Fibroblast of skin of scalp (primary cell): ENCODE measurements at regions not wholly inside any gene's neighbourhood (a gene's known extent, or its start where the extent isn't known, plus 50 kb on each side); places are given as distances from the start of the nearest gene placed in this dataset.

Experiments used
- DNase-seq: peaks from one replicate; pipeline ENCODE4 v3.0.0-alpha.2; 2013

- peak; percentile 41 for DNase-seq
These were observed 104.8 kb upstream of the SIRPA start for GRCh38 chr20:1790386-1790785.

- no peak for DNase-seq
These were observed 107.2 kb upstream of the SIRPA start for GRCh38 chr20:1788044-1788443.

GRCh38 chr20:1786486-1786885 is 108.7 kb upstream of the SIRPA start:
- DNase-seq: no peak

- DNase-seq: no peak
These were observed 110.6 kb upstream of the SIRPA start for GRCh38 chr20:1784586-1784985.

- DNase-seq: no peak
These were observed 112.0 kb upstream of the SIRPA start for GRCh38 chr20:1783245-1783644.

- DNase-seq: no peak
These were observed 113.0 kb upstream of the SIRPA start for GRCh38 chr20:1782181-1782580.

GRCh38 chr20:1779567-1779966 is 115.6 kb upstream of the SIRPA start:
- no peak for DNase-seq

- DNase-seq: no peak
These were observed 116.9 kb upstream of the SIRPA start for GRCh38 chr20:1778338-1778737.

- DNase-seq: no peak
These were observed 117.8 kb upstream of the SIRPA start for GRCh38 chr20:1777476-1777820.

GRCh38 chr20:1776681-1777475 is 118.3 kb upstream of the SIRPA start:
- peak; percentile 91 for DNase-seq

- peak; percentile 39 for DNase-seq
These were observed 117.5 kb upstream of the SIRPG start for GRCh38 chr20:1775117-1775516.

- DNase-seq: no peak
These were observed 116.9 kb upstream of the SIRPG start for GRCh38 chr20:1774479-1774878.

GRCh38 chr20:1773816-1774215 is 116.2 kb upstream of the SIRPG start:
- DNase-seq: no peak

GRCh38 chr20:1769491-1769890 is 111.9 kb upstream of the SIRPG start:
- no peak for DNase-seq

- DNase-seq: no peak
These were observed 109.2 kb upstream of the SIRPG start for GRCh38 chr20:1766731-1767130.

GRCh38 chr20:1764136-1765033 is 106.8 kb upstream of the SIRPG start:
- peak; percentile 75 for DNase-seq

GRCh38 chr20:1761598-1761997 is 104.0 kb upstream of the SIRPG start:
- DNase-seq: no peak

- DNase-seq: peak; percentile 68
These were observed 103.5 kb upstream of the SIRPG start for GRCh38 chr20:1761116-1761515.

- no peak for DNase-seq
These were observed 101.2 kb upstream of the SIRPG start for GRCh38 chr20:1758765-1759164.

- no peak for DNase-seq
These were observed 100.3 kb upstream of the SIRPG start for GRCh38 chr20:1757606-1758512.

GRCh38 chr20:1757072-1757471 is 99.5 kb upstream of the SIRPG start:
- no peak for DNase-seq

- DNase-seq: no peak
These were observed 97.2 kb upstream of the SIRPG start for GRCh38 chr20:1754749-1755148.

GRCh38 chr20:1754306-1754705 is 96.7 kb upstream of the SIRPG start:
- no peak for DNase-seq
